OCI-M1 (cell line): ENCODE measurements at regions not wholly inside any gene's neighbourhood (a gene's known extent, or its start where the extent isn't known, plus 50 kb on each side); places are given as distances from the start of the nearest gene placed in this dataset.
A peak's percentile ranks its signal among the peaks of the same experiment; 100 is the strongest.

Source experiments
- DNase-seq: peaks from one replicate; lab custom pipeline; 2025; lab: John Stamatoyannopoulos, UW

GRCh38 chr1:218715961-218716669 is 371.0 kb downstream of the TGFB2 start:
- no peak for DNase-seq

GRCh38 chr1:218717575-218717974 is 372.4 kb downstream of the TGFB2 start:
- no peak for DNase-seq

DNA sequence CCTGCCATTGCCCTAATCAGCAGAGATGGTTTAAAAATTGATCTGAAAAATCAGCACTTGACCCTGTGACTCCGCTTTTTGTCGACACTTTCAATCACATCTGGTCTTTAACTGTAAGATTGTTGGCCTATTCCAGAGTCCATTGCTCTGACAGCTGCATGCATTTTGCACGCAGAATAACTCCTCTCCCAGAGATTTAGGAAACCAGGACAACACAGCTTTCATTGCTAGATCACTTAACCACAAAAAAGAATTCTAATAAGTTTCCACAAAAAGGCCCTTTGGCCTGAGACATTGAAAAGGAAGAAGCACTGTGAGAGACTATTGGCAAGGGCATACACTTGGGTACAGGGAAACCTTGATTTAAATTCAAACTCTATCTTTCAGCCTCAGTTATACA is 373.1 kb downstream of the TGFB2 start:
- no peak for DNase-seq

DNA sequence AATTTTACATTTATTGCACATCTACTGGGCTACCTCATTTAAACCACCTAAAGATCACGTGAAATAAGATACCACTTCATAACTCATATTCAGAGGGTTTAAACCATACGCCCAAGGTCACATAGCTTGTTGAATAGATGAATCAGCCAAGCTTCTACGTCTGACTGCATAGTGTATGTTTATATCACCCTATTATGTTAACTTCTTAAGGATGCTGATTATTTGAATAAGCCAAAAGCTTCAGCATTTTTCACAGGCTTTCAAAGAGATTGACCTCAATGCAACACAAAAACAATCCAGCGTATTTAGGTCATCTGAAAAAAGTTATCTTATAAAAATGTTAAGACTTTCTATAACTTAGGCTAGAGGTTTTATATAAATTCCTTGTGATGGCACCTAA is 373.8 kb downstream of the TGFB2 start:
- no peak for DNase-seq

DNA sequence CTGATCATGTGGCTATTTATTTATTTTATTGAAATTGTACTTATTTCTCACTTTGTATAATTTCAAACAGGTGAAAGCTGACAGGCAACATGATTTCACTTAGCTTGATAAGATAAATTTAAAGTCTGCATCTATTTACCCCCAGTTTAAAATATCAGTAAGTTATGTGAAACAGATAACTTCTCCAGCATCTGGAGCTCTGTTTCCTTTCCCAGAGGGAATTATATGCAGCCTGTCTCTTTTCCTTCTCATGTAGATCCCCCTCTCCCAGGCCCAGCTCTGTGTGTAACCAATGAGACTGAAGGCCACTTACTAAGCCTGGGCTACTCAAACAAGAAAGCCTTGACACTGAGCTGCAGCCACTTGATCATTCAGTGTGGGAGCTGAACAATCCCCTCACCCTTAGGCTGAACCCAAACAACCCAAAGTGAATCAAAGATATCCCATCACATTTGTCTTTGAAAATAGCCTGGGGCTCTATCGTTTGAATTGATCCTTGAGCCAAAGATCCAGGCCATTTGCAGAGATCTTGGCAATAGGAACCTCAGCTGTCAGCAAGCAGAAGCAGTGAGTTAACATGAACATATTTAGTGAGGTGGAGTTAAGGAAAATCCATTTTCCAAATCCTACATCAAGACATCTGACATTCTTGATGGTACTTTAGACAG is 383.9 kb downstream of the TGFB2 start:
- DNase-seq: no peak

- DNase-seq: no peak
Observed at GRCh38 chr1:218735436-218736032, 390.4 kb downstream of the TGFB2 start.

DNA sequence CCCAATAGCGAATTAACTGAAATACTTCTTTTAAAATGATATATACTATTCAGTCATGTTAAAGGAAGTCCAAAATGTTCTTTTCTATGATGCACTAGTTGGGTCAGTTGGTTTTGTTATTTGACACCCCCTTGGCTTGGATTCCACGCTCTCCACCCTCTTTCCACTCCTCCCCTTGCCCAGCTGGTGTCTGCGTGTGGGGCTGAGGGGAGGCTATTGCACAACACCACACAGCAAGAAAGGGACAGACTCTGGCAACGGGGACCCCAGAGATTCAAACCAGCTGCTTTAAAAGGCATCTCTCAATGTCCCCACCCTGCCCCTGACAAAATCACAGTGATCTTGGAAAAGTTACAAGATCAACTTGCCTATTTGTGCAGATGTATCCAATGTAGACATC is 394.3 kb downstream of the TGFB2 start:
- DNase-seq: no peak

GRCh38 chr1:218741852-218742251 is 396.7 kb downstream of the TGFB2 start:
- no peak for DNase-seq

DNA sequence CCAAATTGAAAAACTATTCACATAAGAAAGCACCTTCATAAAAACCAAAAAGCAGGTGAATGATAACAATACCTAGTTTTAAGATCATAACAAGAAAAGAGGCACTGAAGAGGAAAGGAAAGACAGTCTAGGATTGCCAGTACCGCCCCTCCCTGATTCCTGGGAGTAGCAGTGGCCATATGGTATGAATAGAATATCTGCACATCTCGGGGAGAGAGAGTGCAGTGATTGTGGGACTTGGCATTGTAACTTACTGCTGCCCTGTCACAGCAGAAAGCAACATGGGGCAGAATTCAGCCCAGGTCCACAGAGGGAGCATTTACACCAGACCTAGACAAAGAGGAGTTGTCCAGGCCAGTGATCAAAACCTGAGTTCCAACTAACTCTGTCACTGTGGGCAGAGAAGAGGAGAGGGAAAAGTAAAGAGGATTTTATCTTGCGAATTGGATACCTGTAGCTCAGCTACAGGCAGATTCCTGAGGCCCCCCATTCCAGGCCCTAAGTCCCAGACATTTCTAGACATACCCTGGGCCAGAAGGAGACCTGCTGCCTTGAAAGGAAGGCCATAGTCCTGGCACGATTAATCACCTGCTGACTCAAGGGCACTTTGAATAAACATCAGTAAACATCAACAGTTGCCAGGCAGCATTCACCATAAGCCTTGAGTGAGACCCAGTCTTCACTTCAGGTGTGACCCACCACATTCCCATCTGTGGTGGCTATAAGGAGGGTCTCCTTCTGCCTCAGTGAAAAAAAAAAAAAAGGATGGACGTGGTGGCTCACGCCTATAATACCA is 397.5 kb downstream of the TGFB2 start:
- no peak for DNase-seq

DNA sequence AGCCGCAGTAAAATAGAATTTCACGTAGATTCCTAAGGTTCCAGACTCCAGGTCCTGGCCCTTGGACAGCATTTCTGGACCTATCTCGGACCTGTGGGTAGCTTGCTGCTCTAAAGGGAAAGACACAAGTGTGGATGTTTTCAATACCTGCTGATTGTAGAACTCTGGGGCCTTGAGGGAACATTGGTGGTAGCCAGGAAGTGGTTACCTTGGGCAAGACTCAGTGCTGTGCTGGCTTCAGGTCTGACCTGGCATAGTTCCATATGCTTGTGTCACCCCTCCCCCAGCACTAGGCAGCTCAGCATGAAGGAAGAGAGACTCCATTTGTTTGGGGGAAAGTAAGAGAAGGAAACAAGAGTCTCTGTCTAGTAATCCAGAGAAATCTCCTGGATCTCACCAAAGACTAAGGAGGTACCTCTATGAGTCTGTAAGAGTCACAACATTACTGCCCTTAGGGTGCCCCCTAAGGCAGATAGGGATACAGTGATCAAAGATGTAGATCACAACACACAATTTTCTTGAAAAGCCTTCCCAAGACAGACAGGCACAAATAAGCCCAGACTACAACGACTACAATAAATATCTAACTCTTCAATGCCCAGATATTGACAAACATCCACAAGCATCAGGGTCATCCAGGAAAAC is 398.8 kb downstream of the TGFB2 start:
- no peak for DNase-seq

- no peak for DNase-seq
Observed at GRCh38 chr1:218748071-218748470, 402.9 kb downstream of the TGFB2 start.

DNA sequence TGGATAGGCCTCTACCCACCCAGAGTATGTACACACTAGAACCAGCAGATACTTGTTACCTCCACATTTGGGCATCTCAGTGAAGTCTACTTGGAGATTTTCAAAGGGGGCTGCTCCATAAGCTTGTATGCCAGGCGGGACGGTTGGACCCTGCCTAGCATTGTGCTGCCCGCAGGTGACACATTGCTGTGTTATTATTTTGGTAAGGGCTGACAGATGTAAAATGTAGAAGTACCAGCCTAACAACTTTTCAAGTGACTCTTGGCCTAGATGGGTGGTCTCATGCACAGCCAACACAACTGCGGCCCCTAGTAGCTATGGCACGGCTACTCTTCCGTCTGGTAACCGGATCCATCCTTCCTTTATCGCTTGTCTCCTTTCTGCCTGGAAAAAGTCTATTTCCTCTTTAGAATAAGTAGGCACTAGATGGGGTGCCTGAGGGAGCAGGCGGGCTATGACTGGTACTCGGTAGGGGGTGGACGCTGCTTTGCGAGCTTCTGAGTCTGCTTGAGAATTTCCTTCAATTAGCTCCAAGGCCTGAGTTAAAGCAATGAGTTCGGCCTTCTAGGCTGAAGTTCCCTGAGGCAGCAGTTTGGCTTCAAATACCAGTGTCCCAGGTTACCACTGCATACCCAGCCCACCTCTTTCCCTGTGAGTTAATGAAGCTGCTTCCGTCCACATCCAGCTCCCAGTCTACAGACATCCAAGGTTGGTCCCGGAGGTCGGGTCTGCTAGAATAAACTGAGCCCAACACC is 405.3 kb downstream of the TGFB2 start:
- DNase-seq: no peak

DNA sequence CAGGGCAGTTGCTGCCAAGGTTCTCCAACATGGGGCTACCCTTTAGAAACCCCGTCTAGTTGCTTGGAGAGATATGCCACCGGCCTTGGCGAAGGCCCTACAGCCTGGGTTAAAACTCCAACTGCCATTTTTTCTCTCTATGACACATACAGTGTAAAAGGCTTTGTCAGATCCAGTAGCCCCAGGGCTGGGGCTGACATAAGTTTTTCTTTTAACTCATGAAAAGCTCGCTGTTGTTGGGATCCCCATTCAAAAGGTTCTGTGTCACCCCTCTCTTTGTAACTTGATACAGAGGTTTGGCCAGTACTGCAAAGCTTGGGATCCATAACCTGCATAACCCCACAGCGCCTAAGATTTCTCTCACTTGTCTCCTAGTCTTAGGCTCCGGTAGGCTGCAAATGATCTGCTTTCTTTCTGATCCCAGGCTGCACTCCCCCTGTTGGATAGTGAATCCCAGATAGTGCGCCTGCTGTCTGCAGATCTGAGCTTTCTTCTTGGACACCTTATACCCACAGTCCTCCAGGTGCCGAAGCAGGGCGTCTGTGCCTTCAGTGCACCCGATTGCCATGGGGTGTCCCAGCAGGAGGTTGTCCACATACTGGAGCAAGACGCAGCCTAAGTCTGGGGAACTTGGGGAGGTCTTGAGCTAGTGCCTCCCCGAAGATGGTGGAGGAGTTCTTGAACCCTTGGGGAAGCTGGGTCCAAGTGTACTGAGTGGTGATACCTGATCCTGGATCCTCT is 406.2 kb downstream of the TGFB2 start:
- no peak for DNase-seq

- no peak for DNase-seq
Observed at GRCh38 chr1:218752126-218752525, 407.0 kb downstream of the TGFB2 start.

DNA sequence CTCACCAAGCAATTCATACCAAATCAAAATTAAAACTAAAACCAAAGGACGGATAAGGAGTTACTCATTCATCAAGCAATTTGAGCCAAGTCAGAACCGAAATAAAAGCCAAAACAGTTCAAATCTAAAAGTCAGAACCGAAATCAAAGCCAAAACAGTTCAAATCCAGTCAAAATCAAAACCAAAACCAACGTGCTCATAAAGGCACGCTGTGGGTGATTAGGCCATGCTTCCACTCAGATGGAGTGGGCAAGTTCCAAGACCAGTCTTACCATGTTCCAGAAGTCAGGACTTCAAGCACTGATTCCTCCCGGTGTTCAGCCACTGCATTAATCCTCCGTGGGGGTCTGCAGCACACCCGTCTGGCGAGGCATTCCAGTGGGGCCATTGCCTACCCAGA is 409.3 kb downstream of the TGFB2 start:
- no peak for DNase-seq

GRCh38 chr1:218755128-218755527 is 410.0 kb downstream of the TGFB2 start:
- DNase-seq: peak; percentile 20

DNA sequence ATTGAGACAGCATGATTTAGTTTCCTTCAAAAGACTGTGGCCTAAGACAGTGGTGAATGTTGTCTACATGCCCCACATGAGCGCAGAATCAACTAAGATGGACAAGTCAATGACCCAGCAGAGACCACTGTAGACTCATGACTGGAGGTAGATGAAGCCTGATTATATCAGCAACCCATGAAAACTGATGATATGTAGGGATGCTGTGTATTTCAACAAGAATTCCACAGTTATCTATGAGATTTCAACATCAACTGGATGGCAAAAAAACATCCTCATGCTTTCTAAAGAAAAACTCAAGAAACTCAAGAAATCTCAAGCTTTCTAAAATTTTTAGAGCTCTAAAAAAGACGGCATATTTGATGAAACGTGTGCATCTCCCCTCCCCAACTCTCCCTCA is 413.9 kb upstream of the LYPLAL1 start:
- no peak for DNase-seq

- DNase-seq: no peak
Observed at GRCh38 chr1:218760601-218761570, 412.8 kb upstream of the LYPLAL1 start.

DNA sequence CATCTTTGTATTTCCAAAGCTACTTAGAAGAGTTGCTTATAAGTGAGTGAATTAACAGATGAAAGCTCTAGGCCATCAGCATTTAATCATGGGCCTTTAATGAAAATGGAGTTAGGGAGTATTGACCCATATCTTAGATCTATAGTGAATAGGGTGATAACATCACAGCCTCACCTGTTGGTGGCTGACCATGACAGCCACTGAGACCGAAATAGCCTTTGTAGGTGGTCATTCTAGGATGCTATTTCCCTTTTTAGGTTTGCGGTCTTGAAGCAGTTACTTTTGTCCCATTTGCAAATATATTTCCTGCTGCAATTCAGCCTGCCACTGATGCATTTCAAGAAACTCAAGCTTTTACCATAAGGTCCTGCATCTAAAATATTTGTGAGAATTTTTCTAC is 410.1 kb upstream of the LYPLAL1 start:
- DNase-seq: no peak

DNA sequence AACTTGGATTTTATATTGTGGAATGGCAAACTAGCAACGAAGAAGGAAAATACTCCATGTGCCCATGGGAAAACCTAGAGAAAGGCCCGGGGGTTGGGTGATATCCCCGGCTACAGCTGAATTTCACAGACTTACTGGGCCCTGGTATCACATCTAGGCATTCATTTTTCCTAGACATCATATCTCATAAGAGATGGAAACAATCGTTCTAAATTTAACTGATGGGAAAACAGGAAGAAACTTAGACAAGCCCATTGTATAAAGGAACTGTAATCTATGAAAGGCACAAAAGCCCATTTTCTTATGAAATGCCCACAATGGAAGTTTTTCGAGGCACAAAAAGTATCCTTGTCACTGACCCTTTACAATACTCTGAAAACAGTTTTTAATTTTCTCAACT is 407.9 kb upstream of the LYPLAL1 start:
- peak; percentile 10 for DNase-seq
